CD4-positive, alpha-beta T cell treated with Interleukin-6 for 4 hours (primary cell): ENCODE measurements at regions not wholly inside any gene's neighbourhood (a gene's known extent, or its start where the extent isn't known, plus 50 kb on each side); places are given as distances from the start of the nearest gene placed in this dataset.

ENCODE experiments used
- DNase-seq: peaks from one replicate; pipeline ENCODE4 v3.0.0-alpha.2; 2020; ENCODE audit warnings: mixed read lengths

DNA sequence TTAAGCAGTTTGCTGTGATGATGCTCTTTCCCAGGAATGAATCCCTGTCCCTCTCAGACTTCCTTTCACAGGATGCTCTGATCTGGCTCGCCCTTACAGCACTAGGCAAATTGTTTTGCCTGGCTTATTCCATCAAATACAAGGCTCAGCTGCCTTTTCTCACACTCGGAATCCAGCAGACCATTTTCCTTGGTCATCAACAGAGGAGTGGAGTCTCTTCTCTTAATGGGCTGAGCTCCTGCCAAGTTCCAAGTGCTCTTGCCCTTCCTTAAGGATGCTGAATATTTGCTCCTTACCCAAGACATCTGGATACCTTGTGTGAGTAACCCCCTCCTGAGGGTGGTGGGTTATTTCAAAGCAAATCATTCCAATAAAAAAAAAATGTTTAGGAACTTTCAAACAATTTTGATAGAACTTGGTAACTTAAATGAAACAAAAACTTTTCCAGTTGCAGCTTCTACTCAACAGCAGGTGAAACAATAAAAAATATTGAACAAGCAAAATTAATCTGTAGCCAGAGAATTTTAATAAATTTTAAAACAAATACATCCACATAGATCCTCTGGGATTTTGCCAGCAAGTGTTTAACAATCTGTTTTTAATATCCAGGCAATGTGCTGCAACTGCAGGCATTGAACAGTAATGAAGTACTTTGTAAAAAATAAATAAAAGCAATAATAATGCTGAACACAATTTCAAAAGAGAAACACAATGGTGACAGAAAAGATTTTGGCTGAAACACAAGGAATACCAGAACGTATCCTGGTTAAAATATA, 264.0 kb upstream of the FAR2 start:
- no peak for DNase-seq

DNA sequence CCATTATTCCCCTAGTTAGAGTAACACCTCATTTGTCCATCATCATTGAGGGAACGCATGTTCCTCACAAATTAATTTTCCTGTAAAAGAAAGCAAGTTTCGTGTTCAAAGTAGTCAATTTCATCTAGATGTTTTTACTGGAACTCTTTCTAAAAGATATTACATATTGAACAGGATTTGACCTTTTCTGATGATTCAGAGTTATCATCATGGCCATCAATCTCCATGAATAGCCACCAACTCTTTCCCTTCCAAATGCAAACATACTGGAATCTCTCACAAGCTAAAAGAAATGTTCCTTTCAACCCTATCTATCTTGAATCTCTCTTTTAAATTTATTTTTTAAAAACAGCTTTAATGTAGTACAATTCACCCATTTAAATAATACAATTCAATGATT, 263.1 kb upstream of the FAR2 start:
- DNase-seq, result no peak

DNA sequence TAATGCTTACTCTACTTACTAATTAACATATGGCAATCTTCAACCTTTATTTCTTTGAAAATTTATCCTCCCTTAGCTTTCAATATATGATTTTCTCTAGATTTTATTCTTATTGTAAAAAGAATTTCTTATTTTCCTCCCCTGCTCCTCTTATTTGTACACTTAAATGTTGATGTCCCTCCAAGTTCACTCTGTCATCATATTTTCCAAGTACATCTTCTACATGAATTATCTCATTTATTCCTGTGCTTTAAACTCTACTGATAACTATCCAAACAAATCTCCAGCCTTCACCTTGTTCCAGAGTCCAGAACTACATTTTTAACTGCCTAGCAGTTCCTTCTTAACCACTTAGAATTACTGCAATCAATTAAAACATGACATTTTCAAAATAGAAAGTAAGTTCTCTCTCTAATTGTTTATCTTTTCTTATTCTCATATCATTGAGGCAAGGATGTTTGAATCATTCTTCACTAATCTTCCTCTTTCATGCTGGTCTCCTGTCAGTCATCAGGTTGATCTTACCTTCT, 261.6 kb upstream of the FAR2 start:
- DNase-seq, result no peak

DNA sequence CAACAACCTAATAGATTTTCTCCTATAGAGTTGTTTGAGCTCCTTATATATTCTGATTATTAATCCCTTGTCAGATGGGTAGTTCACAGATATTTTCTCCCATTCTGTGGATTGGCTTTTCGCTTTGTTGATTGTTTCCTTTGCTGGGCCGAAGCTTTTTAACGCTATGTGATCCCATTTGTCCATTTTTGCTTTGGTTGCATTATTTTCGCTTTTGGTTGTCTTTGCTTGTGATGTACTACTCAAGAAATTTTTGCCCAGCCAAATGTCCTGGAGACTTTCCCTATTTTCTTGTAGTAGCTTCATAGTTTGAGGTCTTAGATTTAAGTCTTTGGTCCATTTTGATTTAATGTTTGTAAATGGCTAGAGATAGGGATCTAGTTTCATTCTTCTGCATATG, 258.4 kb upstream of the FAR2 start:
- DNase-seq, result no peak

DNA sequence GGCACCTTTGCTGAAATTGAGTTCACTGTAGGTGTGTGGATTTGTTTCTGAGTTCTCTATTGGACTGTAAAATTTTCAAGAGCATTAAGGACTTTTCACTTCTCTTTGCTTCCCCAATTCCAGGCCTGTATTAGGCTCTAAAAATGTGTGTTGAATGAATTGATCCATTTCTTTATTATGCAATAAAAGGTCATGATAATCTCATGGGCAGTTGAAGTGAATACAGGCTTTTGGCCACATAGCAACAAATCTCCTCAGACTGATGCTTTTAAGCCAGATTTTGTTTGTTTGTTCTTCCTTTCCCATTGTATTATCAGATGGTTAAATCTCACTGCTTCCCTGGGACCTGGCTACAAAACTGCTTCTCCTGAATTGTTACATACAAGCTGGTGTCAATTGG, 258.0 kb upstream of the FAR2 start:
- no peak for DNase-seq

DNA sequence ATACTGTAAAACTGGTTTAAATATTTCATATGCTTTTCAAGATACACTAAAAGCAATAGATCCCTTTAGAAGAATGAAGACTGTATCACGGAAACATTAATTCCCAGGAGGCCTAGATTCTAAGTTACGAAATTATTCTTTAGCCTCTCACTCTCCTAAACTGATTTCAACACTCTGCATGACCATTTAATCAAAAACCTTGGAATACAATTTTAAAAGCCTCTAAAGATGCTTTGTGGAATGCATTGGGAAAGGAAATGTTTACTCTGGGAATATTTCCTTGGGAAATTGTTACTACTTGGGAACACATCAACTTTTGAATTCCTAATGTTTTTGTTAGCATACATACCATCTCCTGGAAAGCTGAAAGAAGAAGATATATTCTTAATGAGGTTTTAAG, 255.7 kb upstream of the FAR2 start:
- no peak for DNase-seq

DNA sequence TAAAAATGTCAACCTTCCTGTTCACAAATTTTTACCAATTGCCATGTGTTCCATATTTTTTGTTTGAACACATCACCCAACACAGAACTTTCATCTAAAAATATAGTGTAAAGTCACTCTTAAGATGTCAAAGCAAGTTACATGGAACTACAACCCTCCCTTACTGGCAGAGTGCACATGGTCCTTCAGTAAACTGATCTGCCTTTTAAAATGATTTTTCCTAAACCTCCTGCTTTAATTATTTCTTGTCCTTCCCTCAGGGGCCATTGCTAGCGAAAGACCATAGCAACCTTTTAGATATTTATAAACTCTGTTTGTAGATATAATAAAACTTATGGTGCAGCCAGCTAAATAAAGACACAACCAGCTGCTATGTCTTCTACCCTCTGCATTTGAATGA, 255.2 kb upstream of the FAR2 start:
- no peak for DNase-seq

DNA sequence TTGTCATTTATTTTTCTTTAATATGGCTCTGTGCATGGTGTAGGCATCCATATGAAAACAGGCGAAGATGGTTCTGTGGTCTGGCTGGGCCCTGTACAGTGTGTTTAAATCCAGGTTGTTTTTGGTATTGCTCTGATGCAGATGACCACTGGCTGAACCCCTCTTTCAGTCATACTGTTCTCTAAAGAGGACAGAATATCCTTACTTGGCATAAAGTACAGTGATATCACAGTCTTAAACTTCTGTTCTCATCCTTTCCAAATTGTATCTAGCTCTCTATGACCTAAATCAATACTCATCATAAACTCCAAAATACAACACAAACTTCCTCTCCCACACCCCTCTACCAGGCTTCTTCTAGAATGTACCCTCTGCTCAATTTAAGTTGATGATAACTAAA, 252.7 kb upstream of the FAR2 start:
- DNase-seq, result no peak

DNA sequence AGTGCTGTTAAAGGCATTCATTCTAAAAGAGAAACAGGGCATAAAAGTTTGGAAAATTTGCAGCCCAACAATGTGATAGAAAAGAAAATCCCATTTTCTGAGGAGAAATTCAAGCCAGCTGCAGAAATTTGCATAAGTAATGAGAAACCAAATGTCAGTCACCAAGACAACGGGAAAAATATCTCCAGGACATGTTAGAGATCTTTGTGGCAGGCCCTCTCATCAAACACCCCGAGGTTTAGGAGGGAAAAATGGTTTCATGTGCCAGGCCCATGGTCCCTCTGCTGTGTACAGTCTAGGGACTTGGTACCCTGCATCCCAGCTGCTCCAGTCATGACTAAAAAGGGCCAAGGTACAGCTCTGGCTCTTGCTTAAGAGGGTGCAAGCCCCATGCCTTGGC, 251.0 kb upstream of the FAR2 start:
- no peak for DNase-seq

DNA sequence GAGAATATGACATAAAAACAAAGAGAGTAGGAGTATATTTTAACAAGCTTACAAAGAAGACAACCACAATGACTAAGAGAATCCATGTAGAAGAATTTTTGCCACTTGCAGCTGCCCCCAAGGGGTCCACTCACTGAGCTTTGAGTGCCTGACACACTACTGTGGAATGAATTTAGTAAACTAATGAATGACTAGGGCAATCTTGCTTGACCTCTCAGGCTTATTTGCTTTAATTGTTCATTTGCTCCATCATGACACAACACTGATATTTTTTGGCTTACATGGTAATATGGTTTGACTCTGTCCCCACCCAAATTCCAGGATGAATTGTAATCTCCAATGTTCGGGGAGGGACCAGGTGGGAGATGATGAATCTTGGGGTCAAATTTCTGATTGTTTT, 249.1 kb upstream of the FAR2 start:
- DNase-seq, result no peak

DNA sequence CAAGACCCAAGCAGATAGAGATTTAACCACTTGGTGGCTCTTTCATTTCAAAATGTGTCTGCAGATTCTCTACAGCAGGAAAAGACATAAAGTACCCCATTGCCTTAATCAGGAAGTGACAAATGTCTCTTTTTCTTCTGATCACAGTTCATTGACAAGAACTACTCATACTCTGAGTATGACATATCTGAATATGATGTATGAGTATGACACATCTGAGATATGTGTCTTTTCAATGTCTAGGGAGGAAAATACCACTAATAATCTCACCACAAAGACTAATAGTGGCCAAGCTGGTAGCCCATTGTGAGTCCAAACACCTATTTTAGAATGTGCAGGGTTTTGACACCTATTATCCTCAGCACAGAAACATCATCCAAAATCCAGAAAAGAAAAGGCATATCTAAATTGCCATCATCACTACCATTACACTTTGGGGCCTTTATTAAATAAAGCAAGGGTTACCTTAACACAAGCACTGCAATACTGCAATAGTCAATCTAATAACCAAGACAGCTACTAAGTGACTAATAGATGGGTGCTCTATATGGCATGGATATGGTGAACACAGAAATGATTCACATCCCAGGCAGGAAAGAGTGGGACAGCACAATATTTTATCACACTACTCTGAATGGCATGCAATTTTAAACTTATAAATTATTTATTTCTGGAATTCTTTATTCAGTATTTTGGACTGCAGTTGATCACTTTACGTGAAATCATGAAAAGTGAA, 243.7 kb upstream of the FAR2 start:
- DNase-seq, result no peak

DNA sequence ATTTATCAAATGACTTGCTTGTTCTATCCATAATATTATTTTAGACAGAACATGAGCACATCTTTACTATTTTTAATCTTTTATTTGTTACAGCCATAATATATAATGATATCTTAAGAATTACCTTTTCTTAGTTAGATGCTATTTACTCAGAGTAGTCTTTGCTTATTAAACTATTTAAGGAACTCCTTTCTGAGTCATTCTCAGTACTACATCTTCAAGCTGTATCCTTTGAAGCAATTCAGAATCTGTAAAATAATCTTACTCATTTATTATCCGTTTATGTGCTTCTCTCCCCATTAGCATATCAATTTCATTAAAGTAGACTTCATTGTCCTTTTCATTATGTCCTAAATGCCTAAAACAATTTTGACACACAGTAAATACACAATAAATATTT, 240.4 kb upstream of the FAR2 start:
- no peak for DNase-seq

DNA sequence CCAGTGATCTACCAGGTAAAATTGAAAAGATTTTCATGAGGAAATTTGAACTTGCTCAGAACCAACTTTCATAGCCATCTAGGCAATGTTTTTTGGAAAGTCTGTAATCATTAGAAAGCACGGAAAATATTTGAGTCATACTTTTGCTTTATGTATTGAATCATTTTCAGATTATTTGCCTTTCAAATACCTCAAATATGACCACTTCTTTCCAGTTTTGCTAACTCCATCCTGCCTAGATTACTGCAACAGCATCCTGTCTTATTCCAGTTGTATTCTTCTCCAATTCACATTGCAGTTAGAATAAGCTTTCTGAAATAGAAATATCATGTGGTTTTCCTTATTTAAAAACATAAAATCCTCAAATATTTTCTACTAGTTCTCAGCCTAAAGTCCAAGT, 239.8 kb upstream of the FAR2 start:
- DNase-seq, result no peak

DNA sequence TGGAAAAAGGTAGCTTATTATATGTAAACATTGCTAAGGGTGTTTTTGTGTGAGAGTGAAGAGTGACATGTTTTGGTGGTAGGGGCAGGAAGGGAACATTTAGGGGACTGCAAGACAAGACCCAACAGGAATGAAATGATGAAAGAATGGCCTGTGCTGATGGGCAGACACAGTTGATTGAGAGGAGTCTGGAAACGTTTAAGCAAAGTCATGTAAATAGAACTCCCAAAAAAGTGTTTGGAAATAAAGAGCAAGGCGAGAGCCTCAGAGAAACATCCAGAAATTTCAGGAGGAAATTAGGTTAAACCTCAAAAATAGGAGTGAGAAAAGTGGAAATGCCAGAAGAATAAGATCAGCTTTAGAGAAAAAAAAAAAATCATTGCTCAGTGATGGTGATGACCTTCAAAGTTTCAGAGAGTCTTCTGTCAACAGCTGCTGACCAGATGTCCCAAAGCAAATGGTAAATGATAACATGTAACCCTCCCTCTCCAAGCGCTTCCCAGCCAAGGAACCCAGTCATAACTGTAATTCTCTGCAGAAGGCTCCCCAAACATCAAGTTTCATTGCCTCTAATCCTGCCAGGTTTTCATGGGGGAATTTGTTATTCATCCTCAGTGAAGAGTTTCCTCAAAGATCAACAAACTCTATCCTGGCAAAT, 223.2 kb upstream of the FAR2 start:
- no peak for DNase-seq

DNA sequence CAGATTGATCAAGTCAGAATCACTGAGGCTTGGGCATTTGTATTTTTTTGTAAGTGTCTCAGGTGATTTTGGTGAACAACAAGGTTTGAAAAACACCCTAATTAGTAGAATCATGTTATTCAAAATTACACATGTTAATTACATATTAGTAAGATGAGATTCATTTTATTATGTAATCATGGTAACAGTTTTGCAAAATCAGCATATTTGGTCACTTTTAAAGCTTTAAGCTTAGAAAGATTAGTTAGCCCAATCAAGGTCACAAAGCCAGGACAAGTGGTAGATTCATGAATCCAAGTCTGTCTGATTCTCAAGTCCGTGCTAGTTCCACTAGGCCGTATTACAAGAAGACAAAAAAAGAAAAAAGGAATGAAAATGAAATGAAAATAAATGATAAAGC, 218.4 kb upstream of the FAR2 start:
- no peak for DNase-seq

DNA sequence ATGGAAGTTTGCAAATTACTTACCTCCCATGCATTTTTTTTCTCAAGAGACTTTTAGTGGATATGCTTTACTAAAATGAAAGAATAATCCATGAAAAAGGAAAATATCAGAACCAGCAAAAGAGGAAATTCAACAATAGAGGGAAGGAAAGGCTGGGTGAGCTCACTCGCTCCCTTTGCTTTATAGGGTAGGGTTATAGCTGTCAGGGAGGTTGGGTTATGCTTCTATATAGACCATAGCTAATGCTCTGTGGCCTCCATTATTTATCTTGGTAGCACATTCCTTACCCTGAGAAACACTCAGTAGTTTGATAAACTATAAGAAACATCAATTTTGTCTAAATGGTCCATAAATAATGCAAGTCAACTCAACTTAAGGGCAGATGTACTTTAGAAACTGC, 215.9 kb upstream of the FAR2 start:
- no peak for DNase-seq

DNA sequence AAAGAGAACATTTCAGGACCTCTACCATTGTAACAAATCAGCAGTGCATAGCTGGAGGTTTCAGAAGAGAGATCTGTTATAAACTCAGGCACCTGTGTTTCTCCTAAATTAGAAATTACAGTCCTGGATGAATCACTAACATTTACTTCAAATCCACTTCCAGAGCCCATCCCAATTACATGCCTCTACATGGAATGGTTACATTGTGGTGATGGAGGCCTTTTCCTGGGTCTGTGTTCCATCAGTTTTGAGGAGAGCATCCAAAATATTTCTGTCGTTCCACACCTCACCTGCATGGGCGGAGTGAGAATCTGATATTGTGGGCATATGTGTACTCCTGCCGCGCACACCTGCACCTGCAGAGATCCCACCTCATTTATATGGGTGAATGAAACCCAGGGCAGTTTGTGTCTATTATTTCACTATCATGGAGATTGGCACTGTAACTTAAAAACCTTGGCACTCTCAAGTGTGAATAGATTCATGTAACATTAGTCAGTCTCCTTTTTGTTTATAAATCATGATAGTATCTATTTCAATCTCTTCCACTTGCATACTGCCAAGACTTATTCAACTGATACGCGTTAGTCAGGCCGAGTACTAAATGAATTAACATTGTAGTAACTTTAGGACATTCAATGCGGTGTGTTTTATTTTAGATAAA, 215.1 kb upstream of the FAR2 start:
- no peak for DNase-seq

DNA sequence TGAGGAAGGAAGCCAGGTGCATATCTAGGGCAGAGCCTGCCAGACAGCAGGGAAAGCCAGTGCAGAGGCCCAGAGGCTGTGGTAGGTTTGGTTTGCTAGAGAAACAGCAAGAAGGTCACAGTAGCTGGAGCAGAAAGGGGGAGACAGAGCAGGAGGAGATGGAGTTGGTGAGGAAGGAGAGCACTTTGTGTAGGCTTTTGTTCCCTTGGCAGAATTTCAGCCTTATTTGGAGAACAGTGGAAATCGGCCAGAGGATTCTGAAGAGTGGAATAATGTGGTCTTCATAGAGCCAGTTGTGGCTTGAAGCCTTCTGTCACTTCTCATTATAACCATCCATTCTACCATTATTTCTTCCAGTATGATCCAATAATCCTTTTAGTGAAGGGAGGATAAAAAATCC, 212.9 kb upstream of the FAR2 start:
- DNase-seq, result no peak

DNA sequence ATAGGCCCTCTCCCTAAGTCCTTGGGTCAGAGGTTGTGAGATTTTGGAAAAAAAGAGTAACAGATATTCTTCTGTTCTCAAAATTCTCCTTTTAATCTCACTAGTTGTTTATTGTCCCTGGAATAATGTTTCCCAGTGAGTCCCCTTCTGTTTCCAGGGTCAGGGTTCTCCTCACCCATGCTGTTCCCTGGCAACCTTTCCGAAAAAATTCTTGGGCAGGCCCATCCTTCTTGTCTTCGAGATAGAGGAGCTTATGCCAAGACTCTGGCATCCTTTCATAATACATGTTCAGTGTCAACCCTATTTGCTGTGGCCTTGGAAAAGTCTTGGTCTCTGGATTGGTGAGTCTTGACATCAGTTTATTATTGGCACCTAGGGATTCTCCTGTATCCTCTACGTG, 212.4 kb upstream of the FAR2 start:
- DNase-seq, result no peak

DNA sequence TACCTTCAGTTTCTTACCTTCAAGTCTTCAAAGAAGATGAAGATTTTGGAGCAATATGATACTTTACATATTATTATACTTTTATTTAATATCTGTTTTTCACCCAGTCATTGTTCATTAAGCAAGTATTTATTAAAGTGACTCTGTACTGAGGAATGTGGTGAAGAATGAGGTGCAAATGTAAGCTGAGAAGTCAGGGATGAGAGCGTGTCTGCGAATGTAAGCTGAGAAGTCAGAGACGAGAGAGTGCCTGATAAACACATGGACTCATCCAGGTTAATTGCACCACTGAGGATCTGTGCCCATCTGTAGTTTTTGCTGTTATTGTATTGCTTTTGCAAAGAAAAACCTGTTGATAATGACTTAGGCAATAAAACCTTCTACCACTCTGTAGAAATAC, 211.9 kb upstream of the FAR2 start:
- no peak for DNase-seq

DNA sequence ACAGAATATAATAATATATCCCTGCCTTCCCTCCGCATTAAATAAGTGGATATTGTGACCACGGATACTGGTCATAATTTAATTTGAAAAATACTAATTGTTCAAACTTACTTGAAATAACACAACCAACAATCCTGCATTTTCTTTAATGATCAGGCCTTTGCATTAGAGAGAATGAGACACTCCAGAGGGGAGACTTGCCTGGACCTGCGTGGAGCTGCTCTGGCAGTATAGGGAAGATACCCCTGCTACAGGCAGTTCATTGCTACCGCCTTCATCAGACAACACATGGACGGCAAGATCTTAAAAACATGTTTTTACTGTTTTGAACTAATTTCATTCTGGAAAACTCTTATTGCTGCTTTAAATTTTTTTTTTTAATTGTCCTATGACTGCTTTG, 211.0 kb upstream of the FAR2 start:
- no peak for DNase-seq

DNA sequence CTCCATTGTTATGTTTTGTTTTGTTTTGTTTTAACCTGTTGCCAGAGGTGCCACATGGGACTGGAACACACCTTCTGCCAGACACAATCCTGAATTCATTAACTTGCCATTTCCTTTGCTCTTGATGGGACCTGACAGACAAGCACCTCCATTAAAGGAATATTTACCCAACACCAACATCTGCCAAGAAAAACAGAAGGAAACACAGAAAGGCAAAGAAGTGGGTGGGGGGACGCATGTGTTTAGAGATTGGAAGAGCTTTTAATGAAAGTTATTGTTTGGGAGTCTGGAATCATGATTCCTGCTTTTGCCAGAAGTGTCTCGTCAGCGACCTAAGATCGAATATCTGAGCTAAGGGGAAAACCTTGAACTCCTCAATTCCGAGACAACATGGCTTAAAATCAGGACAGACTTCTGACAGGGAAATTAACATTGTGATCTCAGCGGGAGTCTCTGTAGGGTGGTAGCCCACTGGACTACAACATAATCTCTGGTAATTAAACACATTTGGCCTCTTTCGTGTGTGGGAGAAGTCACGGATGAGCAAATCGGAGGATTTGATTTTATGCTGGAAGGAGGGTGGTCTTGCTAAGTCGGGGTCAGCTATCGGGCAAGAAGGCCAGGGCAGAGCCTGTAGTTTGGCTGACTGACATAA, 210.4 kb upstream of the FAR2 start:
- DNase-seq, result no peak

DNA sequence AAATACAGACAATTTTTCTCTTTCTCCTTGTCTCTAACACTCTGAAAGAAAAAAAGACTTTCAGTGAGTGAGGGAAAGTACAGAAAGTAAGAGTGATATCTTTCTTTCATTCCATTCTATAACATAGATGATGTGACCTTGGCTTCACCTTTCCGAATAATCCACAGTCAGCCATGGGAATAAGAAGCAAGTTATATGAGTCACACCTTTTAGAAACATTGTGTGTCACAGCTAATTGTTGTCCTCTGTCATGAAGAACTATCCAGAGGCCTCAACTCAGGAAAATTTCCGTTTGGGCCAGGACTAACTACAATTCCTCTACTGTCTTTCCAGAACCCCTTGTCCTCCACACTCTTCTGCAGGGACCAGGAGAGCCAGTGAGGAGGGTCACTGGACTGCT, 209.7 kb upstream of the FAR2 start:
- no peak for DNase-seq
